ENCODE measurements at regions not wholly inside any gene's neighbourhood (a gene's known extent, or its start where the extent isn't known, plus 50 kb on each side); places are given as distances from the start of the nearest gene placed in this dataset.

DNA sequence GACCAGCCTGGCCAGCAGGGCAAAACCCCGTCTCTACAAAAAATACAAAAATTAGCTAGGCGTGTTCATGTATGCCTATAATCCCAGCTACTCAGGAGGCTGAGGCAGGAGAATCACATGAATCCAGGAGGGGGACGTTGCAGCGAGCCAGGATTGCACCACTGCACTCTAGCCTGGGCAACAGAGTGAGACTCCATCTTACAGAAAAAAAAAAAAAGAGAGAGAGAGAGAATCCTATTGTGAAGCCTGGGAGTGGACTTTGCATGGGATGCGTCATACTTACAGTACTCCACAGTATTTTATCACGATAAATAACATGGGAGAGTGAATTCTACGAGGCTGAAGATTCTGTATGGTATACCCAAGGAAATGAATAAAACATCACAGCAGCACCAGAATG is 139.6 kb downstream of the AASDH start:
- no peak for DNase-seq (ENCODE audit: low read depth in 1 of 2, low spot score in 1 of 2)
- Histone ChIP-seq H3K27me3 (ENCODE audit: insufficient read depth, poor library complexity, severe bottlenecking) (no peaks in the 10 kb centered on the region), H3K27ac (replicated peaks) (no peak overlapping the region), H3K4me3 (replicated peaks; ENCODE audit: insufficient read depth, low read length) (no peak overlapping the region)
- no peak for TF ChIP-seq GABPA (IDR thresholded peaks at IDR 0.05; ENCODE audit: low read depth)
- TF ChIP-seq POLR2AphosphoS5 (IDR thresholded peaks at IDR 0.05; ENCODE audit: low read depth) = no peak

DNA sequence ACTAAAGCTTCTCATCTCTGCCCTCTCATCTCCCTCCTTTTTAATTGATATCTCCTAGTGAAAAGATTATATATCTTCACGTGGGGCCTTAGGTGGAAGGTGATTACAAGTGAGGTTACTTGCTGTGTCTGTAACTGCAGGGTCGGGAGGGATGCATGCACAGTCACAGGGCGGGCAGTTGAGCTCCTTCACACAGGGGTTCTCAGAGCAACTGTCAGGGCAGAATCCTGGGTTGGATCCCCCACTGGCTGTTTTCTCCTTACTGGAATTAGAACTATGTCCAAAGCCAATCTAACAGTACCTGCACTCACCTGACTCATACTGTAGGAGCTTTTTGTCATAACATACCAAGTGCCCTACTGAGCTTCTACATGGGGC is 141.1 kb downstream of the AASDH start:
- H3K27me3 ChIP-seq (ENCODE audit: insufficient read depth, poor library complexity, severe bottlenecking) = no peaks in the 10 kb centered on the region
- H3K27ac ChIP-seq (replicated peaks) = no peak overlapping the region
- no peak for DNase-seq (ENCODE audit: low read depth in 1 of 2, low spot score in 1 of 2)
- H3K4me3 ChIP-seq (replicated peaks; ENCODE audit: insufficient read depth, low read length) = no peak overlapping the region
- TF ChIP-seq GABPA (IDR thresholded peaks at IDR 0.05; ENCODE audit: low read depth) = no peak
- TF ChIP-seq, protein P1, sequence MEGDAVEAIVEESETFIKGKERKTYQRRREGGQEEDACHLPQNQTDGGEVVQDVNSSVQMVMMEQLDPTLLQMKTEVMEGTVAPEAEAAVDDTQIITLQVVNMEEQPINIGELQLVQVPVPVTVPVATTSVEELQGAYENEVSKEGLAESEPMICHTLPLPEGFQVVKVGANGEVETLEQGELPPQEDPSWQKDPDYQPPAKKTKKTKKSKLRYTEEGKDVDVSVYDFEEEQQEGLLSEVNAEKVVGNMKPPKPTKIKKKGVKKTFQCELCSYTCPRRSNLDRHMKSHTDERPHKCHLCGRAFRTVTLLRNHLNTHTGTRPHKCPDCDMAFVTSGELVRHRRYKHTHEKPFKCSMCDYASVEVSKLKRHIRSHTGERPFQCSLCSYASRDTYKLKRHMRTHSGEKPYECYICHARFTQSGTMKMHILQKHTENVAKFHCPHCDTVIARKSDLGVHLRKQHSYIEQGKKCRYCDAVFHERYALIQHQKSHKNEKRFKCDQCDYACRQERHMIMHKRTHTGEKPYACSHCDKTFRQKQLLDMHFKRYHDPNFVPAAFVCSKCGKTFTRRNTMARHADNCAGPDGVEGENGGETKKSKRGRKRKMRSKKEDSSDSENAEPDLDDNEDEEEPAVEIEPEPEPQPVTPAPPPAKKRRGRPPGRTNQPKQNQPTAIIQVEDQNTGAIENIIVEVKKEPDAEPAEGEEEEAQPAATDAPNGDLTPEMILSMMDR (IDR thresholded peaks at IDR 0.05; ENCODE audit: insufficient read depth, low read length) = no peak
- no peak for TF ChIP-seq POLR2AphosphoS5 (IDR thresholded peaks at IDR 0.05; ENCODE audit: low read depth)
- TF ChIP-seq, protein P2, sequence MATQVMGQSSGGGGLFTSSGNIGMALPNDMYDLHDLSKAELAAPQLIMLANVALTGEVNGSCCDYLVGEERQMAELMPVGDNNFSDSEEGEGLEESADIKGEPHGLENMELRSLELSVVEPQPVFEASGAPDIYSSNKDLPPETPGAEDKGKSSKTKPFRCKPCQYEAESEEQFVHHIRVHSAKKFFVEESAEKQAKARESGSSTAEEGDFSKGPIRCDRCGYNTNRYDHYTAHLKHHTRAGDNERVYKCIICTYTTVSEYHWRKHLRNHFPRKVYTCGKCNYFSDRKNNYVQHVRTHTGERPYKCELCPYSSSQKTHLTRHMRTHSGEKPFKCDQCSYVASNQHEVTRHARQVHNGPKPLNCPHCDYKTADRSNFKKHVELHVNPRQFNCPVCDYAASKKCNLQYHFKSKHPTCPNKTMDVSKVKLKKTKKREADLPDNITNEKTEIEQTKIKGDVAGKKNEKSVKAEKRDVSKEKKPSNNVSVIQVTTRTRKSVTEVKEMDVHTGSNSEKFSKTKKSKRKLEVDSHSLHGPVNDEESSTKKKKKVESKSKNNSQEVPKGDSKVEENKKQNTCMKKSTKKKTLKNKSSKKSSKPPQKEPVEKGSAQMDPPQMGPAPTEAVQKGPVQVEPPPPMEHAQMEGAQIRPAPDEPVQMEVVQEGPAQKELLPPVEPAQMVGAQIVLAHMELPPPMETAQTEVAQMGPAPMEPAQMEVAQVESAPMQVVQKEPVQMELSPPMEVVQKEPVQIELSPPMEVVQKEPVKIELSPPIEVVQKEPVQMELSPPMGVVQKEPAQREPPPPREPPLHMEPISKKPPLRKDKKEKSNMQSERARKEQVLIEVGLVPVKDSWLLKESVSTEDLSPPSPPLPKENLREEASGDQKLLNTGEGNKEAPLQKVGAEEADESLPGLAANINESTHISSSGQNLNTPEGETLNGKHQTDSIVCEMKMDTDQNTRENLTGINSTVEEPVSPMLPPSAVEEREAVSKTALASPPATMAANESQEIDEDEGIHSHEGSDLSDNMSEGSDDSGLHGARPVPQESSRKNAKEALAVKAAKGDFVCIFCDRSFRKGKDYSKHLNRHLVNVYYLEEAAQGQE (IDR thresholded peaks at IDR 0.05; ENCODE audit: insufficient replicate concordance, low read depth) = no peak
- TF ChIP-seq SPI1 (IDR thresholded peaks at IDR 0.05; ENCODE audit: borderline replicate concordance, low read depth) = no peak

DNA sequence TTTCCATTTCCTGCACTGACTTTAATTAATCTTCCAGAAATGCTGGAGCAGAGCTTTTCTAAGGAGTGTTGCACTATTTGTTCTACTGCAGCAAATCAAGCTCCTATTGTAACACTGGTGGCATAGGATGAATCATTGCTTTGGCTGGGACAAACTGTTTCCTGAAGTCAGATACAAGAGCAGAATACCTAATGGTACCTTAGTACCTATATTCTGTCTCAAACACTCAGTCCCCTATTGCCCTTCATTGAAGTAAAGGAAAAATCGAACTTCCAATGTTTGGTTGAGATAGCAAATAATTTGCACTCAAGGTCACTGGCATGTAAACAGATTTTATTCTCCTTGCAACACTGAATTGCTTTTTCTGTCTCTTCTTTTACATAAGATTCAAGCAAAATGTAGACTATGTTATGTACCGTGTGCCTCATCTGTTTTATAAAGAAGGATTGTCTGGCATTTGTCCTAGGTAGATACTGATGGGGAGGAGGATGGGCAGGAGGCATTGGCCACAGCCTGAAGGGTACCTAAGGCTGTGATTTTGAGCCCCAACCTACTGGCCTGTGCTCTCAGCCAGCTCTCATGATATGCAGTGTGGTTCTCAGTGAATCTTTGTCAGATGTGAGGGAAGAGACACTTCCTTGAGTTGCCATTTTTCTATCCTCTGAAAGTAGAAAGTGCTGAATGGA is 141.6 kb downstream of the AASDH start:
- no peak for DNase-seq (ENCODE audit: low read depth in 1 of 2, low spot score in 1 of 2)
- no peak for TF ChIP-seq SPI1 (IDR thresholded peaks at IDR 0.05; ENCODE audit: borderline replicate concordance, low read depth)
- TF ChIP-seq GABPA (IDR thresholded peaks at IDR 0.05; ENCODE audit: low read depth) = no peak
- TF ChIP-seq POLR2AphosphoS5 (IDR thresholded peaks at IDR 0.05; ENCODE audit: low read depth) = no peak
- TF ChIP-seq, protein P2 (IDR thresholded peaks at IDR 0.05; ENCODE audit: insufficient replicate concordance, low read depth) = no peak
- TF ChIP-seq, protein P1 (IDR thresholded peaks at IDR 0.05; ENCODE audit: insufficient read depth, low read length) = no peak
- Histone ChIP-seq H3K4me3 (replicated peaks; ENCODE audit: insufficient read depth, low read length) (no peak overlapping the region), H3K27me3 (ENCODE audit: insufficient read depth, poor library complexity, severe bottlenecking) (no peaks in the 10 kb centered on the region), H3K27ac (replicated peaks) (no peak overlapping the region)

DNA sequence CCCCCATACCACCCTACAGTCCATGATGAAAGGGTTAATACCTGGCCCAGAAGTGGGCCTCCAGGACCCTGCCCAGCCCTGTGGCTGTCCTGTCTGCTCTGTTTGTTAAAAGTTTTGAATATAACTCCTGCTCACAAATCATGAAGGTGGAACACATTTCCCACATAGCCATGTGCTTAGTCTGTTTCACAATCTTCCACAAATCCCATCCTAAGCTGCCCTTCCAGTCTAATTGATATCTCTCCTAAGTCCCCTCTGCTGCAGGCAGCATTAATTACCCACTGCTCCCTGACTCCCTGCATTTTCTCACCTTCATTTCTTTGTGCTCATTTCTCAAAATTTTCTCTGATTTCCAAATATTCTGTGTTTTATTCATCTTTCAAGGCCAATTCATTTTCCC is 142.6 kb downstream of the AASDH start:
- no peak overlapping the region for H3K4me3 ChIP-seq (replicated peaks; ENCODE audit: insufficient read depth, low read length)
- TF ChIP-seq SPI1 (IDR thresholded peaks at IDR 0.05; ENCODE audit: borderline replicate concordance, low read depth) (no peak), GABPA (IDR thresholded peaks at IDR 0.05; ENCODE audit: low read depth) (no peak), POLR2AphosphoS5 (IDR thresholded peaks at IDR 0.05; ENCODE audit: low read depth) (no peak)
- TF ChIP-seq, protein P2 (IDR thresholded peaks at IDR 0.05; ENCODE audit: insufficient replicate concordance, low read depth) = no peak
- DNase-seq (ENCODE audit: low read depth in 1 of 2, low spot score in 1 of 2) = no peak
- H3K27ac ChIP-seq (replicated peaks) = no peak overlapping the region
- H3K27me3 ChIP-seq (ENCODE audit: insufficient read depth, poor library complexity, severe bottlenecking) = no peaks in the 10 kb centered on the region
